ENCODE measurements at regions not wholly inside any gene's neighbourhood (a gene's known extent, or its start where the extent isn't known, plus 50 kb on each side); places are given as distances from the start of the nearest gene placed in this dataset.

DNA sequence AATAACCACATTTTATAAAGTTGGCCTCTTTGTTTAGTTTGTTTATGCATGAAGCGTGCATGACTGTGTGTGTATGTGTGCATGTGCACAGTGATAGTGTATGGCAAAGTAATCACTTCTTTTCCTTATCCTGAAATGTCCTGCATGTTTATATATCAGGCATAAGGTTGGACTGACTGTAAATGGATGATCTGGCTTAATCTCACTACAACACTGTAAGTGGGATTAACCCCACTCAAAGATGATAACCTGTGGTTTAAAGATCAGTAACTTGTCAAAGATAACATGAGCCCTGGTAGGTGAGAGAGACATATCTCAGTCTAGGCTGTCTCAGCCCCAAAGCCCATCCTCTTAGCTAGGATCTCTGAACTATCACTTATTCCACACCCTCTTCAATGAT, 376.6 kb upstream of the TSHZ2 start:
- H3K9me3 ChIP-seq = no peaks in the 10 kb centered on the region
- no peak overlapping the region for H3K27ac ChIP-seq
- DNase-seq (ENCODE audit: low spot score in 2 of 2) = no peak
- no peaks in the 10 kb centered on the region for H3K36me3 ChIP-seq
- TF ChIP-seq, protein P1, sequence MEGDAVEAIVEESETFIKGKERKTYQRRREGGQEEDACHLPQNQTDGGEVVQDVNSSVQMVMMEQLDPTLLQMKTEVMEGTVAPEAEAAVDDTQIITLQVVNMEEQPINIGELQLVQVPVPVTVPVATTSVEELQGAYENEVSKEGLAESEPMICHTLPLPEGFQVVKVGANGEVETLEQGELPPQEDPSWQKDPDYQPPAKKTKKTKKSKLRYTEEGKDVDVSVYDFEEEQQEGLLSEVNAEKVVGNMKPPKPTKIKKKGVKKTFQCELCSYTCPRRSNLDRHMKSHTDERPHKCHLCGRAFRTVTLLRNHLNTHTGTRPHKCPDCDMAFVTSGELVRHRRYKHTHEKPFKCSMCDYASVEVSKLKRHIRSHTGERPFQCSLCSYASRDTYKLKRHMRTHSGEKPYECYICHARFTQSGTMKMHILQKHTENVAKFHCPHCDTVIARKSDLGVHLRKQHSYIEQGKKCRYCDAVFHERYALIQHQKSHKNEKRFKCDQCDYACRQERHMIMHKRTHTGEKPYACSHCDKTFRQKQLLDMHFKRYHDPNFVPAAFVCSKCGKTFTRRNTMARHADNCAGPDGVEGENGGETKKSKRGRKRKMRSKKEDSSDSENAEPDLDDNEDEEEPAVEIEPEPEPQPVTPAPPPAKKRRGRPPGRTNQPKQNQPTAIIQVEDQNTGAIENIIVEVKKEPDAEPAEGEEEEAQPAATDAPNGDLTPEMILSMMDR (IDR thresholded peaks at IDR 0.05) = no peak
- H3K4me1 ChIP-seq = no peaks in the 10 kb centered on the region
- H3K4me3 ChIP-seq = no peak overlapping the region
- no peaks in the 10 kb centered on the region for H3K27me3 ChIP-seq
- intact Hi-C loops (cut with DNase I) = no loop called here

DNA sequence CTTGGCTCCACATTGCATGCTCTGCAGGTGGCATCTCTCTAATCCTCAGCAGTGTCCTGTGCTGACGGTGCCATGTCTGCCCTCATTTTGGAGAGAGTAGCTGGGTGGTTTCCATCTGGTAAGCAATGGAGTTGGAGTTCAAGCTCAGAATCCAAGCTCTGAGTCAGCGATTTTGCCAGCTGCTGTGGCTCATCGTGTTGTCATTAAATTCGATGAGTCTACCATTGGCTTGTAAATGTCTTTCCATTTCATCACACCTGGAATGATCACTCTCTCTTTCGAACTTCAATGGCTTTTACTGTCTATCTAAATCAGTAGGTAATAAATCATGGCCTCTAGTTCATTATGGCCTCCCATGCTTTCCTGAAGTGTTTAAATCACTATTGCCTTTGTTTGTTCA, 378.5 kb upstream of the TSHZ2 start:
- Histone ChIP-seq H3K9me3 (no peaks in the 10 kb centered on the region), H3K27me3 (no peaks in the 10 kb centered on the region), H3K4me1 (no peaks in the 10 kb centered on the region), H3K4me3 (no peak overlapping the region), H3K27ac (no peak overlapping the region), H3K36me3 (no peaks in the 10 kb centered on the region)
- DNase-seq (ENCODE audit: low spot score in 2 of 2) = no peak
- TF ChIP-seq, protein P1 (IDR thresholded peaks at IDR 0.05) = no peak
- intact Hi-C loops (cut with DNase I) = no loop called here

DNA sequence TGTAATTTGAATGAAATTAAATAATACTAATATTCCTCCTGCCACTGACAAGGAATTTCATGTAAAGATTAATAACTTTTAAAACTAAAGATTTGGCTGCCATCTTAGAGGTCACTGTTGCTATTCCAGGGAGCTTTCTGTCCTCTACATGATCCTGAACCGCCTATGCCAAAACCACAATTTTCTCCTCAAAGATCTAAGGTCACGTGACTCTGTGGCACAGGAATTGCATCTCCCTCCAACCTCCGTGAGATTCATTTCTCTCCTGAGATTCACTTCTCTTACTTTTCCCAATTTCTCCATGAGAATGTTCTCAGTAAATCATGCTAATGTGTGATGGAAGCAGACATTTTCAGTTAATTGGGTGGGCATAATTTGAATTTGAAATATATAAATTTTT, 379.6 kb upstream of the TSHZ2 start:
- TF ChIP-seq, protein P1 (IDR thresholded peaks at IDR 0.05) = no peak
- no peaks in the 10 kb centered on the region for H3K9me3 ChIP-seq
- H3K4me1 ChIP-seq = no peaks in the 10 kb centered on the region
- no peaks in the 10 kb centered on the region for H3K36me3 ChIP-seq
- DNase-seq (ENCODE audit: low spot score in 2 of 2) = no peak
- no peak overlapping the region for H3K27ac ChIP-seq
- no peak overlapping the region for H3K4me3 ChIP-seq
- intact Hi-C loops (cut with DNase I) = no loop called here
- H3K27me3 ChIP-seq = no peaks in the 10 kb centered on the region

DNA sequence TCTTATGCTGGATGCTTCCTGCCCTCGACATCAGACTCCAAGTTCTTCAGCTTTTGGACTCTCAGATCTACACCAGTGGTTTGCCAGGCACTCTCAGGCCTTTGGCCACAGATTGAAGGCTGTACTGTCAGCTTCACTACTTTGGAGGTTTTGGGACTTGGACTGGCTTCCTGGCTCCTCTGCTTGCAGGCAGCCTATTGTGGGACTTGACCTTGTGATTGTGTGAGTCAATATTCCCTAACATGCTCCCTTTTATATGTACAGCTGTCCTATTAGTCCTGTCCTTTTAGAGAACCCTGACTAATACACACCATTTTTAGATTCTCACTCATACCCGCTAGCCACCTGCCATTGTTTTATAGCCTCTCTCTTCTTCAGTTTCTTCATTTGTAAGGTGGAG, 382.1 kb upstream of the TSHZ2 start:
- H3K27ac ChIP-seq = no peak overlapping the region
- H3K9me3 ChIP-seq = no peaks in the 10 kb centered on the region
- no peaks in the 10 kb centered on the region for H3K27me3 ChIP-seq
- no peak for DNase-seq (ENCODE audit: low spot score in 2 of 2)
- H3K36me3 ChIP-seq = no peaks in the 10 kb centered on the region
- no peak overlapping the region for H3K4me3 ChIP-seq
- TF ChIP-seq, protein P1 (IDR thresholded peaks at IDR 0.05) = no peak
- no peaks in the 10 kb centered on the region for H3K4me1 ChIP-seq
- intact Hi-C loops (cut with DNase I) = no loop called here

DNA sequence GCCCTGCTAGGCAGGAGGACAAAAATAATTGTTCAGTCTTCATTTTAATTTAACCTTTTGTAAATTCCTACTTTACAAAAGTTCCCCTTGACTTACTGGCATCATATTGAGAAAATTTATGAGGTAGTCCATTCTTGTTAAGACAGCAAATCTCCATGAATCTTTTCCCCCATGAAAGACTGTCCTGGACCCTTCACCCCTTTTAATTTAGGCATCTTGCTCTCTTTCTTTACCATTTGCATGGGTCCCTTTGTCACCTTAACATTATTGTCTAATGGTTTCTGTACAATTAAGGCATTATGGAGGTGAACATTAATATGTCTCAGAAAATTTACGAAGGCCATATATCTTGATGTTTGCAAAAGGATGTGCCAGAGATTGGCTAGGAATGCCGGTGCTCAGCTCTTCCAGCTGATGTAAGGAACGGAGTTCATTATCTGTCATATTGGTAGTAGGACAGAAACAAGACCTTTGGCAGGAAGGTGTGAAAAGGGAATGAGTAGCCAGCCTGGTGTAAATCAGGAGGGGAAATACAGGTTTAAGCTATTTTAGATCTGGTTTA, 382.8 kb upstream of the TSHZ2 start:
- H3K9me3 ChIP-seq = no peaks in the 10 kb centered on the region
- intact Hi-C loops (cut with DNase I) = no loop called here

More for the DNA sequence above, 382.8 kb upstream of the TSHZ2 start:
- H3K4me3 ChIP-seq = no peak overlapping the region
- DNase-seq (ENCODE audit: low spot score in 2 of 2) = no peak
- no peak overlapping the region for H3K27ac ChIP-seq
- H3K4me1 ChIP-seq = no peaks in the 10 kb centered on the region
- no peaks in the 10 kb centered on the region for H3K36me3 ChIP-seq
- TF ChIP-seq, protein P1 (IDR thresholded peaks at IDR 0.05) = no peak
- no peaks in the 10 kb centered on the region for H3K27me3 ChIP-seq

All from ascending aorta (tissue), 2 donors.